Esophagus squamous epithelium (tissue), 5 donors: ENCODE measurements at regions not wholly inside any gene's neighbourhood (a gene's known extent, or its start where the extent isn't known, plus 50 kb on each side); places are given as distances from the start of the nearest gene placed in this dataset.

Experiments
- DNase-seq: peaks from one replicate; lab custom pipeline; 2025; lab: John Stamatoyannopoulos, UW
- H3K27ac ChIP-seq, 4 donors: fragments of 200-600 bp; sonication (generic); one replicate each; pipeline ENCODE4 v1.5.1; 2016 to 2019; ENCODE audit warnings: mild to moderate bottlenecking in 1 of 4
- H3K27me3 ChIP-seq, 4 donors: fragments of 200-600 bp; sonication (generic); 1 replicate in 3 of 4; 2 replicates in 1 of 4; pipeline versions ENCODE4 v1.5.1 to v1.6.0; 2017 to 2021; ENCODE audit warnings: antibody characterized with exemption in 1 of 4
- H3K36me3 ChIP-seq, 3 donors: fragments of 200-600 bp; sonication (generic); one replicate each; pipeline ENCODE4 v1.5.1; 2016 to 2019
- H3K4me1 ChIP-seq, 3 donors: fragments of 200-600 bp; sonication (generic); one replicate each; pipeline ENCODE4 v1.5.1; 2017 to 2019
- H3K4me3 ChIP-seq, 4 donors: fragments of 200-600 bp; sonication (generic); 1 replicate in 3 of 4; 2 replicates in 1 of 4; pipeline ENCODE4 v1.5.1; 2016 to 2019; ENCODE audit warnings: mild to moderate bottlenecking in 2 of 4, moderate library complexity in 1 of 4
- H3K9me3 ChIP-seq, 3 donors: fragments of 200-600 bp; sonication (generic); one replicate each; pipeline ENCODE4 v1.5.1; 2016 to 2019
- CTCF ChIP-seq, 6 experiments: fragments of 450-650 bp in 4 of 6; fragments of 200-600 bp in 2 of 6; sonication (generic) in 2 of 6; IDR thresholded peaks; one replicate each; pipeline ENCODE4 v1.5.1; 2016 to 2019; ENCODE audit warnings: antibody characterized with exemption in 6 of 6, mild to moderate bottlenecking in 4 of 6, moderate library complexity in 4 of 6
- POLR2A ChIP-seq, 4 donors: fragments of 450-650 bp; IDR thresholded peaks; one replicate each; pipeline ENCODE4 v1.6.1; 2017; ENCODE audit warnings: antibody characterized with exemption in 4 of 4, mild to moderate bottlenecking in 4 of 4, moderate library complexity in 3 of 4
- WGBS, 2 donors: methylation state at CpG; one replicate each; pipeline ENCODE4 v1.1.5; 2018; 5-methylcytosine and 5-hydroxymethylcytosine counted together
- intact Hi-C: fragments of 100-400 bp; cut with DNase I; formaldehyde crosslinking; loops from one replicate; pipeline ENCODE4 v1.15.0; 2022
- donor health status: DM: yes; HTN: yes; CAD: no.

- H3K36me3 ChIP-seq = no peaks in the 10 kb centered on the region
- WGBS, 2 donors = 61 to 68% methylated on average over 5 of the region's 5 CpGs
- H3K27me3 ChIP-seq = no peaks in the 10 kb centered on the region
- no peak for TF ChIP-seq CTCF (IDR thresholded peaks at IDR 0.05)
- TF ChIP-seq POLR2A (IDR thresholded peaks at IDR 0.05) = no peak
- no peaks in the 10 kb centered on the region for H3K9me3 ChIP-seq
- no peaks in the 10 kb centered on the region for H3K4me1 ChIP-seq
- H3K27ac ChIP-seq = no peak overlapping the region
- intact Hi-C loops = no loop called here
- no peak for DNase-seq
- no peak overlapping the region for H3K4me3 ChIP-seq
Observed at GRCh38 chr5:8958602-8959001, 587.3 kb downstream of the SEMA5A start.

GRCh38 chr5:8961219-8961618 is 584.7 kb downstream of the SEMA5A start:
- intact Hi-C loops = no loop called here
- H3K4me3 ChIP-seq = no peak overlapping the region
- no peak for DNase-seq
- no peaks in the 10 kb centered on the region for H3K9me3 ChIP-seq
- no peaks in the 10 kb centered on the region for H3K27me3 ChIP-seq
- H3K27ac ChIP-seq = no peak overlapping the region
- no peaks in the 10 kb centered on the region for H3K4me1 ChIP-seq
- 66 to 68% methylated on average over 3 of the region's 3 CpGs for WGBS, 2 donors
- no peaks in the 10 kb centered on the region for H3K36me3 ChIP-seq
- TF ChIP-seq CTCF (IDR thresholded peaks at IDR 0.05) (no peak), POLR2A (IDR thresholded peaks at IDR 0.05) (no peak)

- intact Hi-C loops = no loop called here
- no peaks in the 10 kb centered on the region for H3K27me3 ChIP-seq
- no peaks in the 10 kb centered on the region for H3K4me1 ChIP-seq
- no peaks in the 10 kb centered on the region for H3K9me3 ChIP-seq
- no peak for TF ChIP-seq CTCF (IDR thresholded peaks at IDR 0.05)
- no peak for TF ChIP-seq POLR2A (IDR thresholded peaks at IDR 0.05)
- no peak for DNase-seq
- H3K4me3 ChIP-seq = no peak overlapping the region
- H3K36me3 ChIP-seq = no peaks in the 10 kb centered on the region
- 33 to 44% methylated on average over 4 of the region's 4 CpGs for WGBS, 2 donors
- H3K27ac ChIP-seq = no peak overlapping the region
Observed at GRCh38 chr5:8961956-8962355, 583.9 kb downstream of the SEMA5A start.

- Histone ChIP-seq H3K27ac (no peak overlapping the region), H3K27me3 (no peaks in the 10 kb centered on the region), H3K36me3 (no peaks in the 10 kb centered on the region), H3K4me3 (no peak overlapping the region), H3K9me3 (no peaks in the 10 kb centered on the region), H3K4me1 (no peaks in the 10 kb centered on the region)
- WGBS, 2 donors = 74 to 91% methylated on average over 5 of the region's 5 CpGs
- DNase-seq = no peak
- TF ChIP-seq CTCF (IDR thresholded peaks at IDR 0.05) (no peak), POLR2A (IDR thresholded peaks at IDR 0.05) (no peak)
- intact Hi-C loops = no loop called here
Observed at GRCh38 chr5:8981016-8981415, 564.9 kb downstream of the SEMA5A start.

- Histone ChIP-seq H3K4me3 (no peak overlapping the region), H3K9me3 (no peaks in the 10 kb centered on the region), H3K27me3 (no peaks in the 10 kb centered on the region), H3K36me3 (no peaks in the 10 kb centered on the region), H3K4me1 (no peaks in the 10 kb centered on the region), H3K27ac (no peak overlapping the region)
- DNase-seq = no peak
- intact Hi-C loops = no loop called here
- TF ChIP-seq POLR2A (IDR thresholded peaks at IDR 0.05) (no peak), CTCF (IDR thresholded peaks at IDR 0.05) (no peak)
- 64 to 65% methylated on average over 1 of the region's 1 CpG for WGBS, 2 donors
Observed at GRCh38 chr5:8981496-8981895, 564.4 kb downstream of the SEMA5A start.
